ENCODE measurements at regions not wholly inside any gene's neighbourhood (a gene's known extent, or its start where the extent isn't known, plus 50 kb on each side); places are given as distances from the start of the nearest gene placed in this dataset.

DNA sequence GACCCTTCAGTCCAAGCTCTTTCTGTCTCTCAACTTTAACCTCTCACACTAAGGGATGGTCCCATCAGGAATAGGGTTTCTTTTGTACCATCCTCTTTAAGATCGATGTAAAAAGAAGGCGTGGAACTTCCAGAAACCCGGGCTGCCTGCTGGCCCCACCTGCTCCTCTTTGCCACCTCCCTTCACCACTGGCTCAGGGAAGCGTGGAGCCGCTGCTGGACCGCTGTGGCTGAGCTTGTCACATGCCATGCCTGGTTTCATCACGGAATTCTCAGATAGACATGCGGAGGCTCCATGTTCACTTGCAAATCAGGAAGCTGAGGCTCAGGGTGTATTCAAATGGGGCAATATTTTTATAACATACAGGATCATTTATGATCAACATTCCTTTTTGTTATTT lies 399.7 kb downstream of the BRD1 start:
- no peak for TF ChIP-seq POLR2A (IDR thresholded peaks at IDR 0.05)
- TF ChIP-seq, protein P1, sequence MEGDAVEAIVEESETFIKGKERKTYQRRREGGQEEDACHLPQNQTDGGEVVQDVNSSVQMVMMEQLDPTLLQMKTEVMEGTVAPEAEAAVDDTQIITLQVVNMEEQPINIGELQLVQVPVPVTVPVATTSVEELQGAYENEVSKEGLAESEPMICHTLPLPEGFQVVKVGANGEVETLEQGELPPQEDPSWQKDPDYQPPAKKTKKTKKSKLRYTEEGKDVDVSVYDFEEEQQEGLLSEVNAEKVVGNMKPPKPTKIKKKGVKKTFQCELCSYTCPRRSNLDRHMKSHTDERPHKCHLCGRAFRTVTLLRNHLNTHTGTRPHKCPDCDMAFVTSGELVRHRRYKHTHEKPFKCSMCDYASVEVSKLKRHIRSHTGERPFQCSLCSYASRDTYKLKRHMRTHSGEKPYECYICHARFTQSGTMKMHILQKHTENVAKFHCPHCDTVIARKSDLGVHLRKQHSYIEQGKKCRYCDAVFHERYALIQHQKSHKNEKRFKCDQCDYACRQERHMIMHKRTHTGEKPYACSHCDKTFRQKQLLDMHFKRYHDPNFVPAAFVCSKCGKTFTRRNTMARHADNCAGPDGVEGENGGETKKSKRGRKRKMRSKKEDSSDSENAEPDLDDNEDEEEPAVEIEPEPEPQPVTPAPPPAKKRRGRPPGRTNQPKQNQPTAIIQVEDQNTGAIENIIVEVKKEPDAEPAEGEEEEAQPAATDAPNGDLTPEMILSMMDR (IDR thresholded peaks at IDR 0.05): no peak

Measured in esophagus squamous epithelium (tissue), 4 donors.